Heart right ventricle (tissue), 16 donors: ENCODE measurements at regions not wholly inside any gene's neighbourhood (a gene's known extent, or its start where the extent isn't known, plus 50 kb on each side); places are given as distances from the start of the nearest gene placed in this dataset.

Experiments
- ATAC-seq, 8 donors: fragments of 200-7000 bp; cut with Tn5 transposase; one replicate each; pipeline ENCODE4 v1.9.1; 2020; ENCODE audit warnings: mild to moderate bottlenecking in 8 of 8, moderate library complexity in 8 of 8, moderate number of reproducible peaks in 1 of 8
- DNase-seq, 2 donors: peaks; one replicate each; pipeline ENCODE4 v3.0.0-alpha.2; 2020
- H3K27ac ChIP-seq, 10 donors: fragments of 200-600 bp; sonication (generic) in 2 of 10; one replicate each; pipeline versions ENCODE4 v1.5.0 to v1.8.0; 2020 to 2022; ENCODE audit warnings: mild to moderate bottlenecking in 3 of 10
- H3K27me3 ChIP-seq, 7 donors: fragments of 200-600 bp; one replicate each; pipeline ENCODE4 v1.8.0; 2021 to 2022; ENCODE audit warnings: mild to moderate bottlenecking in 2 of 7
- H3K36me3 ChIP-seq, 9 donors: fragments of 200-600 bp; sonication (generic) in 1 of 9; one replicate each; pipeline versions ENCODE4 v1.5.0 to v1.8.0; 2020 to 2022; ENCODE audit warnings: mild to moderate bottlenecking in 2 of 9
- H3K4me1 ChIP-seq, 9 donors: fragments of 200-600 bp; sonication (generic) in 1 of 9; one replicate each; pipeline versions ENCODE4 v1.5.0 to v1.8.0; 2020 to 2022; ENCODE audit warnings: mild to moderate bottlenecking in 4 of 9
- H3K4me3 ChIP-seq, 10 donors: fragments of 200-600 bp; sonication (generic) in 2 of 10; one replicate each; pipeline versions ENCODE4 v1.5.0 to v1.8.0; 2020 to 2022; ENCODE audit warnings: mild to moderate bottlenecking in 7 of 10, moderate library complexity in 2 of 10
- H3K9me3 ChIP-seq, 11 donors: fragments of 200-600 bp in 10 of 11; sonication (generic) in 2 of 11; one replicate each; pipeline versions ENCODE4 v1.5.0 to v1.8.0; 2013 to 2022; ENCODE audit warnings: mild to moderate bottlenecking in 2 of 11, control low read depth in 1 of 11, moderate library complexity in 1 of 11
- WGBS, 2 donors: extraction: QIAGEN DNeasy Blood & Tissue Kit; methylation state at CpG; one replicate each; pipeline ENCODE4 v1.1.7; 2013; ENCODE audit warnings: inconsistent platforms in 1 of 2; 5-methylcytosine and 5-hydroxymethylcytosine counted together
- intact Hi-C, 10 donors: fragments of 100-400 bp; cut with DNase I; formaldehyde crosslinking; loops; one replicate each; pipeline versions ENCODE4 v1.11.1 to v1.14.2; 2022
- TF ChIP-seq, protein P1 (sequence below), 9 donors: fragments of 200-600 bp; sonication (generic) in 2 of 9; IDR thresholded peaks; one replicate each; pipeline versions ENCODE4 v1.5.0 to v1.8.0; 2021 to 2022; ENCODE audit warnings: antibody characterized with exemption in 9 of 9, mild to moderate bottlenecking in 5 of 9, moderate library complexity in 1 of 9
- donor health status: Arrhythmogenic right ventricular cardiomyopathy.
- donor health status: ischemic (EF 13 %, LVEDD 7.1; RV severe dilation, severe dysfunction).
- donor health status: healthy with polysubstance abuse.
- donor health status: DM: no; HTN: yes; CAD: no.
- donor health status: DM: no; HTN: no; CAD: no.
- donor health status: ischemic (EF 25% LVEDD 6.9; RV normal size, moderate dysfunction).
- donor health status: ischemic (EF 25% LVEDD 5.7; RV mildly dilated, moderate dysfunction).
- donor health status: healthy.
- donor health status: DM: yes; HTN: yes; CAD: no.
- donor health status: Ischemic cardiomyopathy.
- donor health status: ischemic (EF 35%, LVEDD 5.7; RV mildly dilated, moderate dysfunction).
- donor health status: nonischemic (EF 11% LVEDD 7.7; RV severe dilation, severe dysfunction).
- donor health status: DM: yes; HTN: yes; CAD: no.
- donor health status: PGD.
- donor health status: ischemic (EF 29% LVEDD 5.4; RV normal size, mild dysfunction).
- donor health status: nonischemic (EF 23%, LVEDD 6.1; RV moderate dilation, normal function).

DNA sequence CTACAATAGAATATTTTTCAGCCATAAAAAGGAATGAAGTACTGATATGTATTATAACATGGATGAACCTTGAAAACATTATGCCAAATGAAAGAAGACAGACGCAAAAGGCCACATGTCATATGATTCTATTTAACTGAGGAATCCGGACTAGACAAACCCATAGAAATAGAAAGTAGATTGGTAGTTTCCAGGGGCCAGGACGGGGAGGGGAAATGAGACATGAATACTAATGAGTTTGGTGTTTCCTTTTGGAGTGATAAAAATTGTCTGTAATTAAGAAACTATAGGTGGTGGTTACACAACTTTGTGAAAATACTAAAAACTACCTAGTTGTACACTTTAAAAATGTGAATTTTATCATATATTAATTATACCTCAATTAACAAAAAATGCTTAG lies 247.6 kb downstream of the BCAT1 start:
- Histone ChIP-seq H3K27me3 (no peaks in the 10 kb centered on the region), H3K27ac (no peak overlapping the region), H3K4me3 (no peak overlapping the region), H3K4me1 (peaks cover 0 to 15% (median 0%) of the 10 kb centered on the region in 9 donors), H3K36me3 (no peaks in the 10 kb centered on the region), H3K9me3 (peaks cover 0 to 5% (median 0%) of the 10 kb centered on the region in 11 donors)
- DNase-seq (no peak), ATAC-seq (no peak)
- TF ChIP-seq, protein P1, sequence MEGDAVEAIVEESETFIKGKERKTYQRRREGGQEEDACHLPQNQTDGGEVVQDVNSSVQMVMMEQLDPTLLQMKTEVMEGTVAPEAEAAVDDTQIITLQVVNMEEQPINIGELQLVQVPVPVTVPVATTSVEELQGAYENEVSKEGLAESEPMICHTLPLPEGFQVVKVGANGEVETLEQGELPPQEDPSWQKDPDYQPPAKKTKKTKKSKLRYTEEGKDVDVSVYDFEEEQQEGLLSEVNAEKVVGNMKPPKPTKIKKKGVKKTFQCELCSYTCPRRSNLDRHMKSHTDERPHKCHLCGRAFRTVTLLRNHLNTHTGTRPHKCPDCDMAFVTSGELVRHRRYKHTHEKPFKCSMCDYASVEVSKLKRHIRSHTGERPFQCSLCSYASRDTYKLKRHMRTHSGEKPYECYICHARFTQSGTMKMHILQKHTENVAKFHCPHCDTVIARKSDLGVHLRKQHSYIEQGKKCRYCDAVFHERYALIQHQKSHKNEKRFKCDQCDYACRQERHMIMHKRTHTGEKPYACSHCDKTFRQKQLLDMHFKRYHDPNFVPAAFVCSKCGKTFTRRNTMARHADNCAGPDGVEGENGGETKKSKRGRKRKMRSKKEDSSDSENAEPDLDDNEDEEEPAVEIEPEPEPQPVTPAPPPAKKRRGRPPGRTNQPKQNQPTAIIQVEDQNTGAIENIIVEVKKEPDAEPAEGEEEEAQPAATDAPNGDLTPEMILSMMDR (IDR thresholded peaks at IDR 0.05), result no peak
- intact Hi-C loops, result no loop called here
- WGBS, 2 donors, result 69 to 80% methylated on average over 3 of the region's 3 CpGs

GRCh38 chr12:24698972-24699371 lies 249.9 kb downstream of the BCAT1 start:
- intact Hi-C loops, result no loop called here
- WGBS, 2 donors, result 72 to 88% methylated on average over 2 of the region's 2 CpGs

GRCh38 chr12:24697769-24698168 lies 251.1 kb downstream of the BCAT1 start:
- intact Hi-C loops, result no loop called here
- Histone ChIP-seq H3K36me3 (no peaks in the 10 kb centered on the region), H3K27me3 (no peaks in the 10 kb centered on the region), H3K9me3 (peaks cover 0 to 5% (median 0%) of the 10 kb centered on the region in 11 donors), H3K4me1 (no peaks in the 10 kb centered on the region), H3K4me3 (no peak overlapping the region), H3K27ac (no peak overlapping the region)
- WGBS, 2 donors, result 64 to 65% methylated on average over 2 of the region's 2 CpGs
- TF ChIP-seq, protein P1 (IDR thresholded peaks at IDR 0.05), result no peak
- DNase-seq (no peak), ATAC-seq (no peak)

More at GRCh38 chr12:24698972-24699371, 249.9 kb downstream of the BCAT1 start:
- Histone ChIP-seq H3K4me3 (no peak overlapping the region), H3K27me3 (no peaks in the 10 kb centered on the region), H3K4me1 (no peaks in the 10 kb centered on the region), H3K36me3 (no peaks in the 10 kb centered on the region), H3K9me3 (peaks cover 0 to 5% (median 0%) of the 10 kb centered on the region in 11 donors), H3K27ac (no peak overlapping the region)
- no peak for DNase-seq
- TF ChIP-seq, protein P1 (IDR thresholded peaks at IDR 0.05), result no peak
- no peak for ATAC-seq

DNA sequence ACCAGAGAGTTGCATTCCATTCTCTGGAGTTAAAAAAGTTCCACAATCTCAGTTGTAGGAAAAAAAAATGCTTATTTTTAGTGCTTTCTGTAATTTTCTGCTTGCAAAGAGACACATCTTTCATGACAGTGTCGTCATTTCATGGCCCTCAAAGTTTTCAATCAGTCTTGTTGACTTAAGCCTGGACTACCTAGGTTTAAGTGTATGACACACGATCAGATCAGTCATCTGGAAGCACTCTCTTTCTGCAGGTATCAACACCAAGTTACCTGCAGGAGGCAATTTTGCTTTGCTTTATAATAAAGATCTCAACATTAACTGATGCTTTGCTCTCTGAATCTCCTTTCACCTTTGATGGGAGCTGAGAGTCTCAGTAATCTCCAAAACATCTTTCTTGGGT lies 251.6 kb downstream of the BCAT1 start:
- Histone ChIP-seq H3K27me3 (no peaks in the 10 kb centered on the region), H3K4me1 (no peaks in the 10 kb centered on the region), H3K4me3 (no peak overlapping the region), H3K9me3 (peaks cover 0 to 5% (median 0%) of the 10 kb centered on the region in 11 donors), H3K36me3 (no peaks in the 10 kb centered on the region), H3K27ac (no peak overlapping the region)
- DNase-seq, result no peak
- no peak for ATAC-seq
- TF ChIP-seq, protein P1 (IDR thresholded peaks at IDR 0.05), result no peak
- intact Hi-C loops, result no loop called here
- 60 to 68% methylated on average over 2 of the region's 2 CpGs for WGBS, 2 donors
